ENCODE measurements at regions not wholly inside any gene's neighbourhood (a gene's known extent, or its start where the extent isn't known, plus 50 kb on each side); places are given as distances from the start of the nearest gene placed in this dataset.

GRCh38 chr13:44232774-44233173, 140.8 kb upstream of the SERP2 start:
- no peak for DNase-seq (ENCODE audit: low read depth in 1 of 2, low spot score in 2 of 2)
- Histone ChIP-seq H4K91ac (replicated peaks; ENCODE audit: insufficient read length, low read length) (no peak overlapping the region), H2BK12ac (ENCODE audit: low read depth, low read length) (no peak overlapping the region), H2BK15ac (ENCODE audit: low read length) (no peak overlapping the region), H4K20me1 (replicated peaks in 1 of 2; ENCODE audit: control insufficient read depth in 1 of 2, insufficient read depth in 2 of 2, low read length in 2 of 2) (no peaks in the 10 kb centered on the region), H3K4me3 (ENCODE audit: extremely low read depth in 1 of 4, insufficient read depth in 2 of 4, low read depth in 3 of 4, low read length in 4 of 4) (no peak overlapping the region), H3K79me2 (ENCODE audit: control insufficient read depth in 1 of 2, insufficient read depth in 2 of 2, low read length in 2 of 2) (no peaks in the 10 kb centered on the region), H3K79me1 (ENCODE audit: low read depth, low read length) (no peaks in the 10 kb centered on the region), H3K18ac (ENCODE audit: extremely low read depth, low read length) (no peak overlapping the region), H3K23me2 (ENCODE audit: low read depth, low read length) (no peaks in the 10 kb centered on the region), H3K9ac (replicated peaks in 1 of 4; ENCODE audit: extremely low read depth in 1 of 4, low read depth in 3 of 4, low read length in 3 of 4) (no peak overlapping the region), H2BK5ac (ENCODE audit: low read depth, low read length) (no peak overlapping the region), H2BK120ac (replicated peaks; ENCODE audit: low read depth, low read length) (no peak overlapping the region), H2BK20ac (ENCODE audit: low read length) (no peak overlapping the region), H3K27ac (ENCODE audit: low read depth, low read length) (no peak overlapping the region), H3K4me1 (replicated peaks in 1 of 4; ENCODE audit: control insufficient read depth in 3 of 4, insufficient read depth in 4 of 4, low read length in 3 of 4) (peaks cover 4 to 6% (median 5%) of the 10 kb centered on the region in 4 experiments; a peak in 4 of 7 replicates), H3K27me3 (replicated peaks in 1 of 4; ENCODE audit: control insufficient read depth in 3 of 4, extremely low read depth in 1 of 4, insufficient read depth in 3 of 4, low read length in 3 of 4) (no peaks in the 10 kb centered on the region), H3K9me3 (ENCODE audit: insufficient read depth in 2 of 2, low read depth in 1 of 2, low read length in 1 of 2) (no peaks in the 10 kb centered on the region), H2AFZ (ENCODE audit: low read length) (no peak overlapping the region), H3K4ac (replicated peaks; ENCODE audit: insufficient read length, low read depth, low read length) (no peak overlapping the region), H3K56ac (replicated peaks; ENCODE audit: insufficient read length, low read depth, low read length) (no peak overlapping the region), H3K36me3 (ENCODE audit: control insufficient read depth in 2 of 4, insufficient read depth in 4 of 4, low read length in 3 of 4) (no peaks in the 10 kb centered on the region), H3K23ac (ENCODE audit: insufficient read length) (no peak overlapping the region), H4K5ac (ENCODE audit: insufficient read length, low read depth, low read length) (no peak overlapping the region), H4K8ac (ENCODE audit: extremely low read depth, insufficient read depth, low read length) (no peak overlapping the region), H2AK5ac (ENCODE audit: low read depth, low read length) (no peak overlapping the region), H3K4me2 (ENCODE audit: insufficient read depth in 1 of 2, low read depth in 2 of 2, low read length in 2 of 2) (no peak overlapping the region), H3K14ac (ENCODE audit: insufficient read length) (no peak overlapping the region)
- no peak for TF ChIP-seq ZNF274 (IDR thresholded peaks at IDR 0.05; ENCODE audit: borderline replicate concordance, extremely low read depth, low read length)
- no peak for TF ChIP-seq BACH1 (IDR thresholded peaks at IDR 0.05; ENCODE audit: low read length)
- TF ChIP-seq TAF7 (optimal IDR thresholded peaks at IDR 0.05; ENCODE audit: borderline replicate concordance, low read depth, low read length), result no peak
- 94% methylated on average over 6 of the region's 6 CpGs; no CpG with 5 or more reads in 1 of the 2 experiments for WGBS, 2 experiments (ENCODE audit: extremely low coverage in 1 of 2, insufficient coverage in 1 of 2, insufficient read length in 1 of 2, insufficient replicate concordance in 2 of 2, low coverage in 1 of 2, low lambda C conversion rate in 2 of 2, missing lambda C conversion rate in 1 of 2)
- ChIA-PET POLR2A (ENCODE audit: partially characterized antibody) (interaction anchor here (0.7 to 2.2 kb wide), 3 partner anchors 11 to 204 kb away, joined by 3 to 7 read pairs (median 3); no protein-coding TSS in a partner anchor), CTCF (ENCODE audit: partially characterized antibody) (interaction anchor here (1.0 to 4.5 kb wide), 3 partner anchors 9 to 174 kb away, joined by 3 to 18 read pairs (median 5); no protein-coding TSS in a partner anchor)
- no peak for FAIRE-seq
